ENCODE measurements at regions not wholly inside any gene's neighbourhood (a gene's known extent, or its start where the extent isn't known, plus 50 kb on each side); places are given as distances from the start of the nearest gene placed in this dataset.

- TF ChIP-seq ATOH8 (CRISPR knock-in tag; IDR thresholded peaks at IDR 0.05; ENCODE audit: low read depth) (no peak), CTCF (IDR thresholded peaks at IDR 0.05) (no peak), POLR2AphosphoS2 (conservative IDR thresholded peaks at IDR 0.05; ENCODE audit: low read length) (no peak), CHD2 (IDR thresholded peaks at IDR 0.05; ENCODE audit: low read length, partially characterized antibody) (no peak), HMGXB4 (CRISPR knock-in tag; IDR thresholded peaks at IDR 0.05; ENCODE audit: borderline replicate concordance) (no peak), MAX (IDR thresholded peaks at IDR 0.05) (no peak), TP53 (CRISPR knock-in tag; IDR thresholded peaks at IDR 0.05) (no peak), POLR2A (IDR thresholded peaks at IDR 0.05; ENCODE audit: low read length) (no peak), MYC (IDR thresholded peaks at IDR 0.05; ENCODE audit: borderline replicate concordance, low read length) (no peak), HES2 (IDR thresholded peaks at IDR 0.05) (no peak), MAFK (IDR thresholded peaks at IDR 0.05; ENCODE audit: partially characterized antibody) (no peak), EP300 (IDR thresholded peaks at IDR 0.05) (no peak), RFX5 (IDR thresholded peaks at IDR 0.05) (no peak)
Observed at GRCh38 chr12:4046495-4046840, 173.3 kb upstream of the PARP11 start.
